ENCODE measurements at regions not wholly inside any gene's neighbourhood (a gene's known extent, or its start where the extent isn't known, plus 50 kb on each side); places are given as distances from the start of the nearest gene placed in this dataset.

DNA sequence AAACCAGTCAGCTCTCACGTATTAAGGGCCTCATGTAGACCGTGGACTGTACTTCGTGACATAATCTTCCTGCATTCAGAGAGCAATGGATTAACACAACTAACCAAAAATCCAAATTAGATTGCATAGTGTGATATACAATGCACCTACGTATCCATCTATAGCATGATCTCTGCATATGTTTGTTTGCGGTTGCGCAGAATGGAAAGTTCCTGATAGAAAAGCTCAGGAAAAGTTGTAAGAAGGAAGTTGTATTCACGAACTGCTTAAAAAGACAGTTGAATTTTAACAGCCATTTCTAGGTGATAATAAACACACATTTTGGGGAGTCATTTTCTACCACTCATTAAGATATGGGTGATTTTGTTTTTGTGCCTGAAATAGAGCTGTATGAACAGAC, 869.0 kb downstream of the TLE4 start:
- TF ChIP-seq POLR2A (IDR thresholded peaks at IDR 0.05) (no peak), CTCF (IDR thresholded peaks at IDR 0.05) (no peak)
